SJSA1 (cell line): ENCODE measurements at regions not wholly inside any gene's neighbourhood (a gene's known extent, or its start where the extent isn't known, plus 50 kb on each side); places are given as distances from the start of the nearest gene placed in this dataset.

ENCODE experiments used
- DNase-seq, 2 experiments: peaks; one replicate each; pipeline ENCODE4 v3.0.0-alpha.2; 2015 to 2020; ENCODE audit warnings: low spot score in 2 of 2, low read depth in 1 of 2
- H3K27ac ChIP-seq: fragments of 250-450 bp; sonication (Bioruptor Pico); 2 replicates; pipeline ENCODE4 v1.5.1; 2020; ENCODE audit warnings: mild to moderate bottlenecking, moderate library complexity
- H3K27me3 ChIP-seq: fragments of 250-450 bp; sonication (Bioruptor Pico); replicated peaks from 2 replicates; pipeline ENCODE4 v1.5.1; 2020; ENCODE audit warnings: mild to moderate bottlenecking, moderate library complexity
- H3K36me3 ChIP-seq: fragments of 250-450 bp; sonication (Bioruptor Pico); 2 replicates; pipeline ENCODE4 v1.5.1; 2020; ENCODE audit warnings: mild to moderate bottlenecking
- H3K4me1 ChIP-seq: fragments of 250-450 bp; sonication (Bioruptor Pico); replicated peaks from 2 replicates; pipeline ENCODE4 v1.6.1; 2021; ENCODE audit warnings: mild to moderate bottlenecking
- H3K4me3 ChIP-seq: fragments of 250-450 bp; sonication (Bioruptor Pico); 2 replicates; pipeline ENCODE4 v1.5.1; 2020; ENCODE audit warnings: mild to moderate bottlenecking
- H3K9me3 ChIP-seq: fragments of 250-450 bp; sonication (Bioruptor Pico); replicated peaks from 2 replicates; pipeline ENCODE4 v1.5.1; 2020; ENCODE audit warnings: mild to moderate bottlenecking

DNA sequence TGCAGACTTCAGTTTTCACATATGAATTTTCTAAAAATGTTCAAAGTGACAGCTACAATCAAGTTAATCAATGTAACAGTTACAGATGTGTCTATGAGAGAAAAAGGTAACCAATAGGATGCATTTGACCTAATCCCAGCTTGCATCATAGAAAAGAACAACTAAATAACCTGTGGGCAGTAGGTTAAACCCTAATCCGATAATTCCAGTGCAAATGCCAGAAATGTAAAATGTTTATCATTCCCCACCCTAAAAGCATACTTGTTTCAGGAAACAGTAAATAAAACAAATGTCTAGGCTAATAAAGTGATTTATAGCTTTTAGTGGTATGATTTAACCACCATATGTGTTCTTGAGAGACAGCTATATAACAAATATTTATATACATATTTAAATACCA, 592.6 kb downstream of the PRELID2 start:
- Histone ChIP-seq H3K4me1 (peaks cover 50% of the 10 kb centered on the region), H3K36me3 (no peaks in the 10 kb centered on the region), H3K4me3 (no peak overlapping the region), H3K27ac (no peak overlapping the region), H3K27me3 (no peaks in the 10 kb centered on the region), H3K9me3 (no peaks in the 10 kb centered on the region)
- DNase-seq, result no peak

DNA sequence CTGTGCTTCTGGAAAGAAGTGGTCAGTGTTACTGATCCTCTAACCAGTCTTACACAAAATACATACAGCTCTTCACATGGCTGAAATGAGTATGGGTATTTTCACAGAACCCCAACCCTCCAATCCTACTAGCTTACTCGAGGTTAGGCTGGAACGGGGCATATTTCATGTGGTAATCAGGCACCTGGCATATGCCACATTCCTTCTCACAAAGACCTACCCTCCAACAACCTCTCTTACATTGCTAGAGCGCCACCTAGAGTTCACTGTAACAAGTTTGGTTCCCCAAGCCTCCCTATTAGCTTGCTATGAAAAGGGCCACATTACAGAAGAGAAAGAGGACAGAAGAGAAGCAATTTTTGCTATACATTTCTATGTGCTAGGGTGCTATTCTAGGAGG, 597.3 kb downstream of the PRELID2 start:
- Histone ChIP-seq H3K27ac (no peak overlapping the region), H3K36me3 (no peaks in the 10 kb centered on the region), H3K4me3 (no peak overlapping the region), H3K4me1 (peaks cover 26% of the 10 kb centered on the region), H3K9me3 (no peaks in the 10 kb centered on the region), H3K27me3 (no peaks in the 10 kb centered on the region)
- DNase-seq, result peak; percentile 62 to 72

DNA sequence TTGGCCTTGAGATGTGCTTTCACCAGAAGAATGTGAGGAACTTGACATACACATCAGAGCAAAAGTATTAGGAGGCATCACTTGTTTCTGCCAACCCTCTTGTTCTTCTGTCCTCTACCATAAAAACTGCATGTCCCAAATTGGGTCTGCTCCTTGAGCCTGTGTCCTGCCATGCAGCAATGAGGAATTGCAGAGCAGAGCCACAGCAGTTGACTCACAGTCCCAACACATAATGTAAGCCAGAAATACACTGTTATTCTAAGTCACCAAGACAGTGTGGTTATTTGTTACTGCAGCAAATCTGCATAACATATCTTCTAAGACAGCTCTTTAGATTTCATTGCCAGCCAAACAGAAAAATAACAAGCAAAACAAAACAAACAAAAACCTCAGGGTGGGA, 598.2 kb downstream of the PRELID2 start:
- H3K27me3 ChIP-seq, result no peaks in the 10 kb centered on the region
- no peak overlapping the region for H3K4me3 ChIP-seq
- no peak overlapping the region for H3K27ac ChIP-seq
- no peaks in the 10 kb centered on the region for H3K9me3 ChIP-seq
- peaks cover 25% of the 10 kb centered on the region for H3K4me1 ChIP-seq
- DNase-seq, result no peak
- H3K36me3 ChIP-seq, result no peaks in the 10 kb centered on the region

DNA sequence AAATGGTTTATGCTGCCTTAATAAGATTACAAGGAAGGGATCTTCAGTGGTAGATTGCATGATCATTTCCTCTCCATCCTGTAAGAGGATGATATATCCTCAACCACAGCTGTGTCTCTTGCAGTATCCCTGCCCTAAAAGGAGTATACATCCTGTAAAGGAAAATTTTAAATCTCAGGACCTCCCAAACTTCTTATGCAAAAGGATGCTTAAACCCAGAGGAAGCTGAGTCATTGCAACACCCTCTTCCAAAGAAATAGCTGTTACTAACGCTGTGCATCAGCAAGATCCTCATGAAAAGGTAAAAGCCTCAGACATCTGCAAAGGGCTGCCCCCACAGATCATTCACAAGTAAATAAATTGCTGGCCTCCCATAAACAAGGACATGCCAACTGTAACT, 599.0 kb downstream of the PRELID2 start:
- Histone ChIP-seq H3K36me3 (no peaks in the 10 kb centered on the region), H3K9me3 (no peaks in the 10 kb centered on the region), H3K27ac (no peak overlapping the region), H3K4me3 (no peak overlapping the region), H3K27me3 (no peaks in the 10 kb centered on the region), H3K4me1 (peaks cover 25% of the 10 kb centered on the region)
- peak in 1 of 2 experiments; percentile 26 for DNase-seq

DNA sequence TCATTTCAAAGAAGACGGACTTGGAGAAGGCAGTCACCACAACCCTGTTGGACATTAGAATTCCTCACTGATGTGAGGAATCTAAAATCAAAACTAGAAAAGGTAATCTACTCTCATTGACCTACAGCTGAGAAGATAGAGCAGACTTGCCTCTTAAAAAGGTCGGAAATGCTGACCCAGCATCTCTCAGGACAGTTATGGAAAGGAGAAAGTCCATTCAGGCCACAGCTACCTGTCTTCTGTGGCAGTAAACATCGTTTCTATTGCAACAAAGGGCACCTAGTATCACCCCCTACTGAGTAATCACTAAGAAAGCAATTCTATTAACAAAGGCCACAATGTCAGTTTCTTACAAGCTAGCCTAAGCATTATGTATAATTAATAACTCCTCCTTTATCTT, 601.7 kb downstream of the PRELID2 start:
- peaks cover 25% of the 10 kb centered on the region for H3K4me1 ChIP-seq
- H3K9me3 ChIP-seq, result no peaks in the 10 kb centered on the region
- H3K4me3 ChIP-seq, result no peak overlapping the region
- H3K27ac ChIP-seq, result no peak overlapping the region
- H3K36me3 ChIP-seq, result no peaks in the 10 kb centered on the region
- H3K27me3 ChIP-seq, result no peaks in the 10 kb centered on the region
- no peak for DNase-seq

DNA sequence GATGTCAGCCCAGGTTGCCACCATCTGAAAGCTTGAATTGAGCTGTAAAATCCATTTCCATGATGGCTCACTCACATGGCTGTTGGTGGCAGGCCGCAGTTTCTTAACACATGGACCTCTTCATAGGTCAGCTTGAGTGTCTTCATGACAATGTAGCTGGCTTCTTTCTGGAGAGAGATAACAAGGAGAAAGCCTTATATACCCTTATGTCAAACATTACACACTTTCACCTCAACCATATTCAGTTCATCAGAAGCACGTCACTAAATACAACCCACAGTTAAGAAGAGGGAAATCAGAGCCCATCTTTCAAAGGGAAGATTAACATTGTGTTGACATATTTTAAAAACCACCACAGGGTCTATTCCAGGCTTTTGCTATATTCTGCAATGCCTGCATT, 604.4 kb downstream of the PRELID2 start:
- H3K4me1 ChIP-seq, result peaks cover 1% of the 10 kb centered on the region
- H3K9me3 ChIP-seq, result no peaks in the 10 kb centered on the region
- no peak for DNase-seq
- no peaks in the 10 kb centered on the region for H3K27me3 ChIP-seq
- no peak overlapping the region for H3K27ac ChIP-seq
- H3K4me3 ChIP-seq, result no peak overlapping the region
- H3K36me3 ChIP-seq, result no peaks in the 10 kb centered on the region

DNA sequence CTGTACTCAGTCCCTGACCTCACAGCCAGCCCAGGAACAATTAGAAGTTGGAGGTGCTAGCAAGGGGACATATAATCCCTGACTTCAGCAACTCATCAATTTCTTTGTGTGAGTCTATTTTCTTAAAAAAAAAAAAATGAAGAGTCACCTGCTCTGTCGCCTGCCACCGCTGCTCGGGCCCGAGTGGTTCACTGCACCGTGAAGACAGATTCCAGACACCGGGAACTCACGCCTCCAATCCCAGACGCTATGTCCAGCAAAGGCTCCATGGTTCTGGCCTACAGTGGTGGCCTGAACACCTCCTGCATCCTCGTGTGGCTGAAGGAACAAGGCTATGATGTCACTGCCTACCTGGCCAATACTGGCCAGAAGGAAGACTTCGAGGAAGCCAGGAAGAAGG, 606.6 kb downstream of the PRELID2 start:
- Histone ChIP-seq H3K27me3 (no peaks in the 10 kb centered on the region), H3K4me1 (no peaks in the 10 kb centered on the region), H3K36me3 (no peaks in the 10 kb centered on the region), H3K9me3 (no peaks in the 10 kb centered on the region), H3K27ac (no peak overlapping the region), H3K4me3 (no peak overlapping the region)
- no peak for DNase-seq

DNA sequence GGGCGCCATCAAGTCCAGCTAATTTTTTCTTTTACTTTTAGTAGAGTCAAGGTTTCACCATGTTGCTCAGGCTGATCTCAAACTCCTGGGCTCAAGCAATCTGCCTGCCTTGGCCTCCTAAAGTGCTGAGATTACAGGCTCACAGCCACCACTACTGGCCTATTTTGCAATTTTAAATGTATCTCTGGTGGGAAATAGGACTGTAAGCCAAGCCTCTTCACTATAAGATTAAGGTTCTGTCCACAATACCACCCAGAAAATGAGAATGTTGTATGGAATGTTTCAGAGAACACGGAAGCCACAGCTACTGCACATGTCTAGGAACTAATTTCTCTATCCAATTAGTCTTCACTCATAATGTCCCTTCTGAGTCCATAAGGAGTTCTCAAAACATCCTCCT, 607.3 kb downstream of the PRELID2 start:
- Histone ChIP-seq H3K36me3 (no peaks in the 10 kb centered on the region), H3K4me3 (no peak overlapping the region), H3K27me3 (no peaks in the 10 kb centered on the region), H3K4me1 (no peaks in the 10 kb centered on the region), H3K27ac (no peak overlapping the region), H3K9me3 (no peaks in the 10 kb centered on the region)
- no peak for DNase-seq

DNA sequence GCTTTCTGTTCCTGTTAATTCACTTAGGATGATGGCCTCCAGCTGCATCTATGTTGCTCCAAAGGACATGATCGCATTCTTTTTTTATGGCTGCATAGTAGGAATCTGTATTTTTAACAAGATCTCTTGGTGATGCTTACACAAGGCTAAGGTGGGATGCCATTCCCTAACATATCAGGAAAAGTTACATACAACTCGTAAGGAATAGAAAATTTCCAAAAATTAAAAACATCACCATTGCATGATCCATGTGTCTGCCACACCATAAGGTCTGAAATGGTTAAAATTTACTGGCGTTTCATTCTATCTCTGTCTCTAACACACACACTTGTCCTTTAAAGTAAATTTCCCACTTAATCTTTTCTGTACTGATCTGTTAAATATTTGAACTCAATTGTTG, 608.4 kb downstream of the PRELID2 start:
- no peaks in the 10 kb centered on the region for H3K9me3 ChIP-seq
- no peak overlapping the region for H3K27ac ChIP-seq
- DNase-seq, result no peak

DNA sequence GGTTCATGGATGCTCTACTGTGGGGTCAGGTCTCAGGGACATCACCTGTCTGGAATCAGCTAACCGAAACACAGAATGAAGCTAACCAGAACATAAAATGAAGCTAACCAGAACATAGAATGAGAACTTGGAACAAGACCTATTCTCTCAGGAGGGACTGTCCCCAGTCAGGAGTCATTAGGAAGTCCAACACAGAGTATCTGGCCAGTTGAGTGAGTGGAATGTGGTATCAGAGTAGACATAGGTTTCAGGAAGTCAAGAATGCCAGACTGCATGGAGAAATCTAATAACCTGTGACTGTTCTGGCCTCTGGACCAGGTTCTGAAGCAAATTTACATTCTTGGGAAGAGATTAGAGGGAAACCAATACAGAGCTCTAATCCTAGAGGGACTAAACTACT, 609.6 kb downstream of the PRELID2 start:
- Histone ChIP-seq H3K9me3 (no peaks in the 10 kb centered on the region), H3K36me3 (no peaks in the 10 kb centered on the region), H3K4me3 (no peak overlapping the region), H3K27ac (no peak overlapping the region), H3K4me1 (no peaks in the 10 kb centered on the region), H3K27me3 (no peaks in the 10 kb centered on the region)
- DNase-seq, result no peak

More for the DNA sequence above, 608.4 kb downstream of the PRELID2 start:
- no peak overlapping the region for H3K4me3 ChIP-seq
- no peaks in the 10 kb centered on the region for H3K4me1 ChIP-seq
- H3K36me3 ChIP-seq, result no peaks in the 10 kb centered on the region
- H3K27me3 ChIP-seq, result no peaks in the 10 kb centered on the region

DNA sequence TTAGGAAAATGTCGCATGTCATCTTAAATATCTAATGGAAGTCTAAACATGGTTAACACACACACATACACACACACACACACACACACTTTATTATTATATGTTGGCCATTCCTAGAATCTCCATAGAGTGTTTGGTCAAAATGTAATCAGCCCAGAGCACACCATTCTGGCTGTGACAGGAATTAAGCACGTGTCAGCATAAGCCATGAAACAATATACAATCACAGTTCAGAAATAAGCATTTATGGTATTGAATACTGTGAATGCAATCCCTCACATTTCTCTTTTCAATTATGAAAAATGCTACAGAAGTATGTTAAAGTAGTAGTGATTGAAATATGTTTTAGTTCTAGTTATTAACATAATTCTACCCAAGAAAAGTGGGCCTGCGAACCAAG, 611.6 kb downstream of the PRELID2 start:
- no peak for DNase-seq
- Histone ChIP-seq H3K9me3 (no peaks in the 10 kb centered on the region), H3K36me3 (no peaks in the 10 kb centered on the region), H3K4me1 (no peaks in the 10 kb centered on the region), H3K27ac (no peak overlapping the region), H3K27me3 (no peaks in the 10 kb centered on the region), H3K4me3 (no peak overlapping the region)

DNA sequence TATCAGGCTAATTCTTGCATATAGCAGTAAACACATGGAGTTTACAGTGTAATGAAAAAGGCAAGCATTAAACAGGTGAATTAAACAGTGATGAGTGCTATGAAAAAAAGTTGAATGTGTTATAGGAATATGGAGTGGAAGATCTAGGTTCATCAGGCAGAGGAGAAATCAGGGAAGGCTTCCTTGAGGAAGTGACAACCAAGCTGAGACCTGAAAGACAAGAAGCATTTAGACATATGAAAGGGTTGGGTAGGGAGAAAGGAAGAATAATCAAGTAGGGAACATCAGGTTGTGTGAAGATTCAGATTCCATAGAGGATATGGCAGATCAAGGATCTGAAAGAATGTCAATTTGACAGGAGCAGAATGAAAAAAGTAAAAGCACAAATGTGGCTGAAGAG, 612.5 kb downstream of the PRELID2 start:
- no peak for DNase-seq
- H3K4me1 ChIP-seq, result no peaks in the 10 kb centered on the region
- H3K27ac ChIP-seq, result no peak overlapping the region
- no peaks in the 10 kb centered on the region for H3K9me3 ChIP-seq
- H3K36me3 ChIP-seq, result no peaks in the 10 kb centered on the region
- H3K4me3 ChIP-seq, result no peak overlapping the region
- no peaks in the 10 kb centered on the region for H3K27me3 ChIP-seq

DNA sequence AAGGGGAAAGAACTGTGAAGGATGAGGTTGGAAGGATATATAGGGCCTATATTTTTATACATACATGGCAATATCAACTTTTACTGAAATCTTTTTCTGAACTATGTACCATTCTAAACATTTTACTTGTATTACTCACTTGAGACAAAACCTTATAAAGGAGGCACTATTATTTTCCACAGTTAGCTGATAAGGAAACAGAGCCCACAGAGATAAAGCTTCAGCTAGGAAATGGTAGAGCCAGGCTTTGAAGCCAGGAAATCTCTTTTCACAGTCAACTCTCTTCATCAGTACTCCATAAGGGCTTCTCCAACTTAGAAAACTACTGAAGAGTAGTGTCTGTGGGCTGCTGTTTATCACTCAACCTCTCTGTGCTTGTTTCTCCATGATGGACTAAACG, 613.7 kb downstream of the PRELID2 start:
- Histone ChIP-seq H3K36me3 (no peaks in the 10 kb centered on the region), H3K27ac (no peak overlapping the region), H3K4me1 (no peaks in the 10 kb centered on the region), H3K27me3 (no peaks in the 10 kb centered on the region), H3K4me3 (no peak overlapping the region), H3K9me3 (no peaks in the 10 kb centered on the region)
- no peak for DNase-seq

DNA sequence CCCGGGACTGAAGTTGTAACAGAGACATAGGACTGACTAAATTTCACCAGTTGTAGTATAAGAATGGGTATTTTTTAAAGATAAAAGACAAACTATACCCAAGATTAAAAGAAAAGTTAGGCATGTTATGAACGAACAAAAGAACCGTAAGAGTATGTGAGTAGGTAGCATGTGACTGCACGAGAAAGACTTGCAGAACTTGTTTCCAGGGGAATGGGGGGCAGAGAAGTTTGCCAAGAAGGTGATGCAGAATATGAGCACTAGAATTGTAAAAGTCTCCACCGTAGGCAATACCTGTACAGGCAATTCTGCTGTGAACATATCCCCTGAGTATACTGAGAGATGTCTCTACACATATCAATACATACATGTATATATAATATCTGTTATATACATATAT, 614.7 kb downstream of the PRELID2 start:
- Histone ChIP-seq H3K4me3 (no peak overlapping the region), H3K36me3 (no peaks in the 10 kb centered on the region), H3K27ac (no peak overlapping the region), H3K27me3 (no peaks in the 10 kb centered on the region), H3K9me3 (no peaks in the 10 kb centered on the region), H3K4me1 (no peaks in the 10 kb centered on the region)
- DNase-seq, result no peak

DNA sequence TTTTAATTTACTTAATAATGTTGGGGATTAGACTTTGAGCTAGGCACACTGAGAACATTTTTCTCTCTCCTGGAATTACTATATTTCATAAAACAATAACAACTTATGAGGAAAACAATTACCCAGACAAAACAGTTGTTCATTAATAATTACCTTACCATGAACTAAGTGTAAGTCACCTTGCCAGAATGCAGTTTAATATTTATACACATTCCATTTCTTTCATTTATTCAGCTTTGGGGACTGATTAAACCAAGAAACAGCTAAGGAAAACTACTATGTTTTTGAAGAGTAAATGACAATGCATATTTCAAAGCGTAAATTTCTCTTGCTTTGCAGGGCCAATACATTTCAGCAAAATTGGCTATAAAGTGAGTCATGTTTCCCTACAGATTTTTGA, 616.2 kb downstream of the PRELID2 start:
- DNase-seq, result no peak
- Histone ChIP-seq H3K27me3 (no peaks in the 10 kb centered on the region), H3K36me3 (no peaks in the 10 kb centered on the region), H3K9me3 (no peaks in the 10 kb centered on the region), H3K4me1 (no peaks in the 10 kb centered on the region), H3K27ac (no peak overlapping the region), H3K4me3 (no peak overlapping the region)
